ENCODE measurements at regions not wholly inside any gene's neighbourhood (a gene's known extent, or its start where the extent isn't known, plus 50 kb on each side); places are given as distances from the start of the nearest gene placed in this dataset.
A peak's percentile ranks its signal among the peaks of the same experiment; 100 is the strongest.

- H3K36me3 Mint-ChIP-seq: no peaks in the 10 kb centered on the region
- no peaks in the 10 kb centered on the region for H3K4me1 Mint-ChIP-seq
- no peaks in the 10 kb centered on the region for H3K27me3 Mint-ChIP-seq
- no peaks in the 10 kb centered on the region for H3K9me3 Mint-ChIP-seq
- H3K27ac Mint-ChIP-seq: no peak overlapping the region
- no peak overlapping the region for H3K4me3 Mint-ChIP-seq
Observed at GRCh38 chr2:172329774-172330671, 97.4 kb upstream of the ITGA6 start.

- no peaks in the 10 kb centered on the region for H3K4me1 Mint-ChIP-seq
- no peaks in the 10 kb centered on the region for H3K27me3 Mint-ChIP-seq
- H3K4me3 Mint-ChIP-seq: no peak overlapping the region
- no peak overlapping the region for H3K27ac Mint-ChIP-seq
- H3K36me3 Mint-ChIP-seq: no peaks in the 10 kb centered on the region
- H3K9me3 Mint-ChIP-seq: no peaks in the 10 kb centered on the region
Observed at GRCh38 chr2:172332507-172332906, 94.9 kb upstream of the ITGA6 start.

- H3K4me1 Mint-ChIP-seq: no peaks in the 10 kb centered on the region
- H3K36me3 Mint-ChIP-seq: no peaks in the 10 kb centered on the region
- H3K9me3 Mint-ChIP-seq: no peaks in the 10 kb centered on the region
- H3K27ac Mint-ChIP-seq: no peak overlapping the region
- no peaks in the 10 kb centered on the region for H3K27me3 Mint-ChIP-seq
- no peak overlapping the region for H3K4me3 Mint-ChIP-seq
Observed at GRCh38 chr2:172333235-172333977, 94.0 kb upstream of the ITGA6 start.

GRCh38 chr2:172333978-172334330 is 93.4 kb upstream of the ITGA6 start:
- H3K27ac Mint-ChIP-seq: no peak overlapping the region

GRCh38 chr2:172334988-172335387 is 92.4 kb upstream of the ITGA6 start:
- no peaks in the 10 kb centered on the region for H3K27me3 Mint-ChIP-seq
- no peak overlapping the region for H3K4me3 Mint-ChIP-seq
- H3K27ac Mint-ChIP-seq: no peak overlapping the region
- H3K9me3 Mint-ChIP-seq: no peaks in the 10 kb centered on the region
- H3K4me1 Mint-ChIP-seq: peaks cover 12% of the 10 kb centered on the region
- H3K36me3 Mint-ChIP-seq: no peaks in the 10 kb centered on the region

More at GRCh38 chr2:172333978-172334330, 93.4 kb upstream of the ITGA6 start:
- Mint-ChIP-seq H3K9me3 (no peaks in the 10 kb centered on the region), H3K27me3 (no peaks in the 10 kb centered on the region), H3K4me3 (no peak overlapping the region), H3K4me1 (peaks cover 2% of the 10 kb centered on the region), H3K36me3 (no peaks in the 10 kb centered on the region)

- Mint-ChIP-seq H3K4me1 (peaks cover 19% of the 10 kb centered on the region), H3K9me3 (no peaks in the 10 kb centered on the region), H3K27me3 (no peaks in the 10 kb centered on the region), H3K27ac (no peak overlapping the region), H3K4me3 (no peak overlapping the region), H3K36me3 (no peaks in the 10 kb centered on the region)
Observed at GRCh38 chr2:172335736-172336135, 91.7 kb upstream of the ITGA6 start.

- Mint-ChIP-seq H3K4me3 (no peak overlapping the region), H3K4me1 (peaks cover 24% of the 10 kb centered on the region), H3K36me3 (no peaks in the 10 kb centered on the region), H3K27me3 (no peaks in the 10 kb centered on the region), H3K9me3 (no peaks in the 10 kb centered on the region), H3K27ac (no peak overlapping the region)
Observed at GRCh38 chr2:172336681-172337080, 90.7 kb upstream of the ITGA6 start.

- no peaks in the 10 kb centered on the region for H3K27me3 Mint-ChIP-seq
- peaks cover 5% of the 10 kb centered on the region for H3K9me3 Mint-ChIP-seq
- peak overlapping the region; percentile 14 for H3K27ac Mint-ChIP-seq
- H3K36me3 Mint-ChIP-seq: peaks cover 6% of the 10 kb centered on the region
- peak overlapping the region; percentile 60 for H3K4me3 Mint-ChIP-seq
- H3K4me1 Mint-ChIP-seq: peaks cover 30% of the 10 kb centered on the region
Observed at GRCh38 chr2:172339371-172340010, 87.9 kb upstream of the ITGA6 start.

- H3K4me3 Mint-ChIP-seq: peak overlapping the region; percentile 60
- peaks cover 5% of the 10 kb centered on the region for H3K9me3 Mint-ChIP-seq
Observed at GRCh38 chr2:172340394-172340793, 87.0 kb upstream of the ITGA6 start.

GRCh38 chr2:172342078-172342477 is 85.3 kb upstream of the ITGA6 start:
- H3K27me3 Mint-ChIP-seq: no peaks in the 10 kb centered on the region
- H3K4me3 Mint-ChIP-seq: no peak overlapping the region
- peaks cover 6% of the 10 kb centered on the region for H3K36me3 Mint-ChIP-seq
- peaks cover 8% of the 10 kb centered on the region for H3K9me3 Mint-ChIP-seq
- no peak overlapping the region for H3K27ac Mint-ChIP-seq
- H3K4me1 Mint-ChIP-seq: peaks cover 30% of the 10 kb centered on the region

More at GRCh38 chr2:172340394-172340793, 87.0 kb upstream of the ITGA6 start:
- peaks cover 30% of the 10 kb centered on the region for H3K4me1 Mint-ChIP-seq
- H3K27ac Mint-ChIP-seq: peak overlapping the region; percentile 14
- no peaks in the 10 kb centered on the region for H3K27me3 Mint-ChIP-seq
- peaks cover 6% of the 10 kb centered on the region for H3K36me3 Mint-ChIP-seq

- Mint-ChIP-seq H3K9me3 (peaks cover 12% of the 10 kb centered on the region), H3K36me3 (peaks cover 9% of the 10 kb centered on the region), H3K27me3 (no peaks in the 10 kb centered on the region), H3K4me1 (peaks cover 30% of the 10 kb centered on the region), H3K4me3 (no peak overlapping the region), H3K27ac (no peak overlapping the region)
Observed at GRCh38 chr2:172342611-172343010, 84.8 kb upstream of the ITGA6 start.

GRCh38 chr2:172344159-172344558 is 83.2 kb upstream of the ITGA6 start:
- peaks cover 12% of the 10 kb centered on the region for H3K9me3 Mint-ChIP-seq

GRCh38 chr2:172345956-172346555 is 81.3 kb upstream of the ITGA6 start:
- H3K36me3 Mint-ChIP-seq: peaks cover 14% of the 10 kb centered on the region
- no peak overlapping the region for H3K4me3 Mint-ChIP-seq
- peaks cover 9% of the 10 kb centered on the region for H3K4me1 Mint-ChIP-seq
- no peaks in the 10 kb centered on the region for H3K27me3 Mint-ChIP-seq
- H3K27ac Mint-ChIP-seq: no peak overlapping the region
- H3K9me3 Mint-ChIP-seq: peaks cover 12% of the 10 kb centered on the region

More at GRCh38 chr2:172344159-172344558, 83.2 kb upstream of the ITGA6 start:
- Mint-ChIP-seq H3K27ac (no peak overlapping the region), H3K4me1 (peaks cover 27% of the 10 kb centered on the region), H3K36me3 (peaks cover 13% of the 10 kb centered on the region), H3K4me3 (no peak overlapping the region), H3K27me3 (no peaks in the 10 kb centered on the region)

GRCh38 chr2:172348555-172349288 is 78.7 kb upstream of the ITGA6 start:
- no peak overlapping the region for H3K4me3 Mint-ChIP-seq
- peaks cover 13% of the 10 kb centered on the region for H3K36me3 Mint-ChIP-seq

More at GRCh38 chr2:172348555-172349288, 78.7 kb upstream of the ITGA6 start:
- H3K4me1 Mint-ChIP-seq: peaks cover 3% of the 10 kb centered on the region
- H3K27me3 Mint-ChIP-seq: no peaks in the 10 kb centered on the region
- H3K9me3 Mint-ChIP-seq: peaks cover 10% of the 10 kb centered on the region
- no peak overlapping the region for H3K27ac Mint-ChIP-seq

Measured in activated naive CD4-positive, alpha-beta T cell treated with anti-CD3 and anti-CD28 coated beads, Interleukin-2, amount 50 U/mL, for 24 hours (primary cell).